HepG2 (cell line): ENCODE measurements at regions not wholly inside any gene's neighbourhood (a gene's known extent, or its start where the extent isn't known, plus 50 kb on each side); places are given as distances from the start of the nearest gene placed in this dataset.

Experiments
- ATAC-seq: fragments of 200-7000 bp; cut with Tn5 transposase; 3 replicates; pipeline ENCODE4 v1.9.1; 2020; ENCODE audit warnings: mild to moderate bottlenecking, moderate library complexity
- BruUV-seq: library from RNA; stranded (reverse); fragments of 400-500 nt; replicated peaks from 2 replicates; lab custom pipeline; 2021; lab: Mats Ljungman, UMichigan
- CTCF ChIA-PET: fragments of 300-600 bp; formaldehyde crosslinking; extraction: SDS; loops from one replicate; lab custom pipeline; 2021; ENCODE audit warnings: low total read pairs, inconsistent platforms, low intra/inter-chr PET ratio; lab: Yijun Ruan, JAX
- POLR2A ChIA-PET: fragments of 350-600 bp; sonication (Branson Sonifier 250); formaldehyde crosslinking; loops from one replicate; lab custom pipeline; 2020; ENCODE audit warnings: antibody characterized with exemption, inconsistent platforms; lab: Yijun Ruan, JAX
- DNase-seq: peaks from one replicate; pipeline ENCODE4 v3.0.0-alpha.2; 2015; ENCODE audit warnings: low spot score
- FAIRE-seq: peaks from 3 replicates; lab custom pipeline; 2011; peaks lifted over from hg19 to GRCh38; lab: Jason Lieb, UNC
- H2AFZ ChIP-seq: one replicate; pipeline ENCODE4 v1.6.1; 2011; ENCODE audit warnings: low read length, inconsistent platforms
- H3K27ac ChIP-seq: fragments of 300-600 bp; 3 replicates; pipeline ENCODE4 v1.8.0; 2011; ENCODE audit warnings: mixed run types, mild to moderate bottlenecking, mixed read lengths, low read length, inconsistent platforms; ENCODE audit not compliant: insufficient read depth; ENCODE audit errors: extremely low read length
- H3K27me3 ChIP-seq, 2 experiments: fragments of 200-600 bp in 1 of 2; 2 replicates in 1 of 2; 3 replicates in 1 of 2; pipeline versions ENCODE4 v1.6.0 to v1.8.0; 2011; ENCODE audit warnings: low read length in 2 of 2, mild to moderate bottlenecking in 2 of 2, moderate library complexity in 2 of 2, inconsistent platforms in 1 of 2; ENCODE audit not compliant: insufficient read depth in 2 of 2, control insufficient read depth in 1 of 2
- H3K36me3 ChIP-seq, 2 experiments: fragments of 200-600 bp in 1 of 2; replicated peaks in 1 of 2; 2 replicates in 1 of 2; 3 replicates in 1 of 2; pipeline versions ENCODE4 v1.5.1 to v1.8.0; 2011; ENCODE audit warnings: low read length in 2 of 2, inconsistent platforms in 1 of 2; ENCODE audit not compliant: insufficient read depth in 2 of 2, control insufficient read depth in 1 of 2
- H3K4me1 ChIP-seq: 2 replicates; pipeline ENCODE4 v1.5.1; 2012; ENCODE audit warnings: low read length, inconsistent platforms; ENCODE audit not compliant: insufficient read depth
- H3K4me2 ChIP-seq: 2 replicates; pipeline ENCODE4 v1.6.0; 2011; ENCODE audit warnings: low read depth, low read length, inconsistent platforms
- H3K4me3 ChIP-seq, 3 experiments: fragments of 200-600 bp in 1 of 3; sonication (generic), shearing (Covaris generic) in 1 of 3; replicated peaks in 1 of 3; 2 replicates each; pipeline ENCODE4 v1.5.1; 2011 to 2016; ENCODE audit warnings: low read length in 3 of 3, inconsistent platforms in 2 of 3, low read depth in 2 of 3, mild to moderate bottlenecking in 2 of 3, control low read depth in 1 of 3, mixed read lengths in 1 of 3; ENCODE audit not compliant: insufficient read depth in 1 of 3
- H3K79me2 ChIP-seq: one replicate; pipeline ENCODE4 v1.6.1; 2011; ENCODE audit warnings: low read length, inconsistent platforms; ENCODE audit not compliant: insufficient read depth
- H3K9ac ChIP-seq: 2 replicates; pipeline ENCODE4 v1.6.0; 2011; ENCODE audit warnings: mild to moderate bottlenecking, low read depth, low read length, inconsistent platforms; ENCODE audit not compliant: insufficient read depth
- H3K9me3 ChIP-seq: 2 replicates; pipeline ENCODE4 v1.5.1; 2012; ENCODE audit warnings: mild to moderate bottlenecking, low read length
- H4K20me1 ChIP-seq: 2 replicates; pipeline ENCODE4 v1.6.0; 2011; ENCODE audit warnings: inconsistent platforms, mild to moderate bottlenecking, low read length, moderate library complexity; ENCODE audit not compliant: insufficient read depth
- CCAR2 ChIP-seq: fragments of 200-400 bp; formaldehyde crosslinking; optimal IDR thresholded peaks from 2 replicates; pipeline ENCODE3; 2018; ENCODE audit warnings: low read depth, mild to moderate bottlenecking, low read length, moderate library complexity
- CREBL2 ChIP-seq: sonication (generic); formaldehyde crosslinking; IDR thresholded peaks from 2 replicates; pipeline ENCODE4 v1.8.1; 2023; ENCODE audit warnings: missing genetic modification reagents, mild to moderate bottlenecking, borderline replicate concordance
- FOXO1 ChIP-seq: sonication (generic); formaldehyde crosslinking; IDR thresholded peaks from 2 replicates; pipeline ENCODE4 v1.4.0; 2020; ENCODE audit warnings: missing genetic modification reagents
- IRX3 ChIP-seq: sonication (generic); formaldehyde crosslinking; IDR thresholded peaks from 2 replicates; pipeline ENCODE4 v1.8.1; 2023; ENCODE audit warnings: mild to moderate bottlenecking, low read depth, missing genetic modification reagents, borderline replicate concordance
- JUN ChIP-seq: sonication (generic); formaldehyde crosslinking; IDR thresholded peaks from 2 replicates; pipeline ENCODE4 v1.4.0; 2020; ENCODE audit warnings: mild to moderate bottlenecking, missing genetic modification reagents
- SKI ChIP-seq: fragments of 450-650 bp; IDR thresholded peaks from one replicate; pipeline ENCODE4 v1.6.1; 2018; ENCODE audit warnings: mild to moderate bottlenecking; ENCODE audit not compliant: partially characterized antibody
- SMAD3 ChIP-seq: sonication (generic); formaldehyde crosslinking; IDR thresholded peaks from 2 replicates; pipeline ENCODE4 v1.4.0; 2020; ENCODE audit warnings: missing genetic modification reagents
- SMARCC2 ChIP-seq: fragments of 450-650 bp; IDR thresholded peaks from 2 replicates; pipeline ENCODE4 v1.6.1; 2017; ENCODE audit warnings: antibody characterized with exemption, mild to moderate bottlenecking
- TFAP4 ChIP-seq: sonication (generic); IDR thresholded peaks from 2 replicates; pipeline ENCODE4 v1.6.1; 2016; ENCODE audit warnings: low read depth, borderline replicate concordance
- ZMAT5 ChIP-seq: sonication (generic); formaldehyde crosslinking; IDR thresholded peaks from 2 replicates; pipeline ENCODE4 v1.5.0; 2020; ENCODE audit warnings: mild to moderate bottlenecking, low read depth, missing genetic modification reagents, borderline replicate concordance
- ZNF296 ChIP-seq: sonication (generic); formaldehyde crosslinking; conservative IDR thresholded peaks from 2 replicates; pipeline ENCODE4 v1.5.0; 2020; ENCODE audit warnings: mild to moderate bottlenecking, missing genetic modification reagents
- ZSCAN25 ChIP-seq: sonication (generic); formaldehyde crosslinking; IDR thresholded peaks from 2 replicates; pipeline ENCODE4 v1.8.0; 2022; ENCODE audit warnings: mild to moderate bottlenecking, missing genetic modification reagents
- ZSCAN31 ChIP-seq: sonication (generic); formaldehyde crosslinking; IDR thresholded peaks from 2 replicates; pipeline ENCODE4 v1.5.0; 2020; ENCODE audit warnings: low read depth, mild to moderate bottlenecking, missing genetic modification reagents
- WGBS: methylation state at CpG from one replicate; pipeline ENCODE4 v1.1.6; 2017; ENCODE audit warnings: low lambda C conversion rate; 5-methylcytosine and 5-hydroxymethylcytosine counted together
- in situ Hi-C: cut with HindIII; loops from 2 replicates; pipeline ENCODE4 v1.10.0; 2017; ENCODE audit warnings: low pct_unique_long_range_greater_than_20kb; ENCODE audit not compliant: extremely low pct_ligation_motif_present
- intact Hi-C: fragments of 100-400 bp; cut with micrococcal nuclease; formaldehyde crosslinking; loops from one replicate; pipeline ENCODE4 v1.10.0; 2022; ENCODE audit not compliant: unreplicated experiment

- POLR2A ChIA-PET = no interaction called here
- BruUV-seq = no TSS peak
- no peak for TF ChIP-seq IRX3
- no peak for TF ChIP-seq TFAP4
- no peak for TF ChIP-seq ZMAT5
- TF ChIP-seq FOXO1 (CRISPR knock-in tag) = no peak
- no peak for TF ChIP-seq SMAD3 (CRISPR knock-in tag)
- no peak for TF ChIP-seq CCAR2
- no peak for TF ChIP-seq ZSCAN31
- TF ChIP-seq JUN (CRISPR knock-in tag) = no peak
- no peak for TF ChIP-seq SKI
- TF ChIP-seq ZSCAN25 (CRISPR knock-in tag) = no peak
- Histone ChIP-seq H3K9ac (no peak overlapping the region), H3K4me1 (no peaks in the 10 kb centered on the region), H3K27me3 (no peaks in the 10 kb centered on the region), H3K36me3 (no peaks in the 10 kb centered on the region), H3K4me2 (no peak overlapping the region), H3K27ac (no peak overlapping the region), H3K9me3 (no peaks in the 10 kb centered on the region), H4K20me1 (no peaks in the 10 kb centered on the region), H3K79me2 (no peaks in the 10 kb centered on the region), H2AFZ (no peak overlapping the region), H3K4me3 (no peak overlapping the region)
- CTCF ChIA-PET = no interaction called here
- in situ Hi-C loops (no loop called here), intact Hi-C loops (no loop called here)
- DNase-seq = no peak
- WGBS = 42% methylated on average over 8 of the region's 8 CpGs
- ATAC-seq = no peak
- FAIRE-seq = no peak
Observed at GRCh38 chr2:143822736-143823135, 693.5 kb downstream of the ARHGAP15 start.

GRCh38 chr2:143819764-143820163 lies 690.5 kb downstream of the ARHGAP15 start:
- no peak for TF ChIP-seq CREBL2 (CRISPR knock-in tag)
- no peak for TF ChIP-seq ZNF296 (CRISPR knock-in tag)
- TF ChIP-seq SMARCC2 = no peak
- TF ChIP-seq, all 625 proteins: peak for 0
- no peak overlapping the region for H3K4me3 ChIP-seq
- no peak for ATAC-seq
- no peak for DNase-seq
- no peaks in the 10 kb centered on the region for H3K36me3 ChIP-seq
- H3K27ac ChIP-seq = no peak overlapping the region
- ChIA-PET POLR2A (no interaction called here), CTCF (no interaction called here)
- H3K27me3 ChIP-seq = no peaks in the 10 kb centered on the region
- H3K4me1 ChIP-seq = no peaks in the 10 kb centered on the region
- in situ Hi-C loops = no loop called here
- WGBS = 41% methylated on average over 7 of the region's 7 CpGs
- H3K4me2 ChIP-seq = no peak overlapping the region
- no TSS peak for BruUV-seq
- no peak for FAIRE-seq
- intact Hi-C loops = no loop called here
- no peaks in the 10 kb centered on the region for H3K79me2 ChIP-seq
- no peaks in the 10 kb centered on the region for H3K9me3 ChIP-seq
- no peaks in the 10 kb centered on the region for H4K20me1 ChIP-seq
- H2AFZ ChIP-seq = no peak overlapping the region
- H3K9ac ChIP-seq = no peak overlapping the region
